Testis (tissue), 2 donors: ENCODE measurements at regions not wholly inside any gene's neighbourhood (a gene's known extent, or its start where the extent isn't known, plus 50 kb on each side); places are given as distances from the start of the nearest gene placed in this dataset.

Experiments used
- DNase-seq: peaks from one replicate; pipeline ENCODE4 v3.0.0-alpha.2; 2019
- H3K27ac ChIP-seq, 2 donors: fragments of 200-600 bp; sonication (generic); one replicate each; pipeline ENCODE4 v1.5.1; 2019
- H3K27me3 ChIP-seq: fragments of 200-600 bp; sonication (generic); one replicate; pipeline ENCODE4 v1.5.1; 2019
- H3K36me3 ChIP-seq: fragments of 200-600 bp; sonication (generic); one replicate; pipeline ENCODE4 v1.5.1; 2017; ENCODE audit warnings: low read depth; ENCODE audit errors: missing control alignments
- H3K4me1 ChIP-seq: fragments of 200-600 bp; sonication (generic); one replicate; pipeline ENCODE4 v1.5.1; 2019
- H3K4me3 ChIP-seq, 2 donors: fragments of 200-600 bp; sonication (generic); one replicate each; pipeline ENCODE4 v1.5.1; 2017 to 2019
- H3K9me3 ChIP-seq: fragments of 200-600 bp; sonication (generic); one replicate; pipeline ENCODE4 v1.5.1; 2017
- POLR2A ChIP-seq: fragments of 450-650 bp; IDR thresholded peaks from one replicate; pipeline ENCODE4 v1.6.1; 2017; ENCODE audit warnings: antibody characterized with exemption, mild to moderate bottlenecking, moderate library complexity
- WGBS, 2 donors: methylation state at CpG; one replicate each; pipeline ENCODE4 v1.1.5; 2018; 5-methylcytosine and 5-hydroxymethylcytosine counted together
- intact Hi-C: fragments of 100-400 bp; cut with DNase I; formaldehyde crosslinking; loops from one replicate; pipeline ENCODE4 v1.15.1; 2023; ENCODE audit warnings: low total_unique reads
- TF ChIP-seq, protein P1 (sequence below), 3 experiments: fragments of 450-650 bp in 2 of 3; fragments of 200-600 bp in 1 of 3; sonication (generic) in 1 of 3; IDR thresholded peaks; one replicate each; pipeline ENCODE4 v1.5.1; 2016 to 2019; ENCODE audit warnings: antibody characterized with exemption in 3 of 3, mild to moderate bottlenecking in 2 of 3, moderate library complexity in 1 of 3

DNA sequence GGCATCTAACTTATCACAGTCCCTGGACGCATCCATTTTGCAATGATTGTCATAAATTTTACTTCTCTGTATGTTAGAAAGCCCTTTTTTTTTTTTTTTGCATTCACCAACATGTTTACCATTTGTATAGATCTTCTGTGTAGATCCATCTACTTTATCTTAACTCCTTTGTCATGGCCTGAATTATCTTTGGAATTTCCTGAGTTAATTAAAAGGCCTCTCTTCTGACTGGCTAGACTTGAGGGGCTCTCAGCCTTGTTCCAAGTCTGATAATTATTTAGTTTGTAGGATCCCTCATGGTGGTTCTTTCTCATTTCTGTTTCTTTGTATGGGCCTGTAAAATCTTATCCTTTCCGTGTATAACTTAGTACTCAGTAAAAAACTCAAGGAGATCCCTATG, 387.0 kb downstream of the C12orf50 start:
- no peak overlapping the region for H3K4me3 ChIP-seq
- WGBS, 2 donors, result 90 to 95% methylated on average over 2 of the region's 2 CpGs
- TF ChIP-seq, protein P1, sequence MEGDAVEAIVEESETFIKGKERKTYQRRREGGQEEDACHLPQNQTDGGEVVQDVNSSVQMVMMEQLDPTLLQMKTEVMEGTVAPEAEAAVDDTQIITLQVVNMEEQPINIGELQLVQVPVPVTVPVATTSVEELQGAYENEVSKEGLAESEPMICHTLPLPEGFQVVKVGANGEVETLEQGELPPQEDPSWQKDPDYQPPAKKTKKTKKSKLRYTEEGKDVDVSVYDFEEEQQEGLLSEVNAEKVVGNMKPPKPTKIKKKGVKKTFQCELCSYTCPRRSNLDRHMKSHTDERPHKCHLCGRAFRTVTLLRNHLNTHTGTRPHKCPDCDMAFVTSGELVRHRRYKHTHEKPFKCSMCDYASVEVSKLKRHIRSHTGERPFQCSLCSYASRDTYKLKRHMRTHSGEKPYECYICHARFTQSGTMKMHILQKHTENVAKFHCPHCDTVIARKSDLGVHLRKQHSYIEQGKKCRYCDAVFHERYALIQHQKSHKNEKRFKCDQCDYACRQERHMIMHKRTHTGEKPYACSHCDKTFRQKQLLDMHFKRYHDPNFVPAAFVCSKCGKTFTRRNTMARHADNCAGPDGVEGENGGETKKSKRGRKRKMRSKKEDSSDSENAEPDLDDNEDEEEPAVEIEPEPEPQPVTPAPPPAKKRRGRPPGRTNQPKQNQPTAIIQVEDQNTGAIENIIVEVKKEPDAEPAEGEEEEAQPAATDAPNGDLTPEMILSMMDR (IDR thresholded peaks at IDR 0.05), result no peak
- no peak for TF ChIP-seq POLR2A
- intact Hi-C loops, result no loop called here
- no peak overlapping the region for H3K27ac ChIP-seq
- H3K27me3 ChIP-seq, result no peaks in the 10 kb centered on the region
- no peak for DNase-seq
- H3K36me3 ChIP-seq, result no peaks in the 10 kb centered on the region
- H3K4me1 ChIP-seq, result peaks cover 5% of the 10 kb centered on the region
- H3K9me3 ChIP-seq, result no peaks in the 10 kb centered on the region

GRCh38 chr12:87618199-87618598, 411.0 kb downstream of the C12orf50 start:
- intact Hi-C loops, result no loop called here
- H3K4me1 ChIP-seq, result no peaks in the 10 kb centered on the region
- no peaks in the 10 kb centered on the region for H3K9me3 ChIP-seq
- TF ChIP-seq POLR2A, result no peak
- TF ChIP-seq, protein P1 (IDR thresholded peaks at IDR 0.05), result no peak
- no peak overlapping the region for H3K4me3 ChIP-seq
- no peaks in the 10 kb centered on the region for H3K27me3 ChIP-seq
- no peak overlapping the region for H3K27ac ChIP-seq
- no peak for DNase-seq
- no peaks in the 10 kb centered on the region for H3K36me3 ChIP-seq

- H3K36me3 ChIP-seq, result no peaks in the 10 kb centered on the region
- H3K9me3 ChIP-seq, result no peaks in the 10 kb centered on the region
- intact Hi-C loops, result no loop called here
- DNase-seq, result no peak
- no peaks in the 10 kb centered on the region for H3K4me1 ChIP-seq
- no peak overlapping the region for H3K4me3 ChIP-seq
- TF ChIP-seq, protein P1 (IDR thresholded peaks at IDR 0.05), result no peak
- no peak for TF ChIP-seq POLR2A
- 82 to 83% methylated on average over 2 of the region's 2 CpGs for WGBS, 2 donors
- H3K27me3 ChIP-seq, result no peaks in the 10 kb centered on the region
- no peak overlapping the region for H3K27ac ChIP-seq
Observed at GRCh38 chr12:87612996-87613395, 416.2 kb downstream of the C12orf50 start.

DNA sequence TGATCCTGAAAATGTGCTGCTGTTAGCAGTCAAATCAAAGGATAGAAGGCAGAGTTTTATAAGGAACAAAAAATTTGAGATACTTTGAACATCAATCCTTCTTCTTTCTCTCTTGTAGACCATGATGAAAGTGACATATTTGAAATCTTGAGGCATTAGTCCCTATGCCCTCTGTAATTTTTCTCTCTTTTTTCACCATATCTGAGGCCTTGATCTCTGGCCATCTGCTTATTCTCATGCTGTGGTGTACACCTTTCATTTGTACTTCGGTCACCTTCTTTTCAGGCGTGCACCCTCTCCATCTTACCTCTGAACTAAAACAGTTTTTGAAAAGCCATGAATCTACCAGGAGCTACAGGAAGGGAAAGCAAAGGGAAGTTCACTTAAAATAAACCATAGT, 420.9 kb downstream of the C12orf50 start:
- H3K36me3 ChIP-seq, result no peaks in the 10 kb centered on the region
- H3K4me3 ChIP-seq, result no peak overlapping the region
- H3K4me1 ChIP-seq, result no peaks in the 10 kb centered on the region
- intact Hi-C loops, result no loop called here
- no peak overlapping the region for H3K27ac ChIP-seq
- DNase-seq, result no peak
- H3K9me3 ChIP-seq, result no peaks in the 10 kb centered on the region
- TF ChIP-seq, protein P1 (IDR thresholded peaks at IDR 0.05), result no peak
- TF ChIP-seq POLR2A, result no peak
- H3K27me3 ChIP-seq, result no peaks in the 10 kb centered on the region
- WGBS, 2 donors, result 98 to 99% methylated on average over 2 of the region's 2 CpGs

- Histone ChIP-seq H3K27me3 (no peaks in the 10 kb centered on the region), H3K4me3 (no peak overlapping the region), H3K9me3 (no peaks in the 10 kb centered on the region), H3K4me1 (no peaks in the 10 kb centered on the region), H3K36me3 (no peaks in the 10 kb centered on the region), H3K27ac (no peak overlapping the region)
- intact Hi-C loops, result no loop called here
- no peak for TF ChIP-seq POLR2A
- 81 to 82% methylated on average over 2 of the region's 2 CpGs for WGBS, 2 donors
- no peak for DNase-seq
Observed at GRCh38 chr12:87603727-87604126, 425.5 kb downstream of the C12orf50 start.
